ENCODE measurements at regions not wholly inside any gene's neighbourhood (a gene's known extent, or its start where the extent isn't known, plus 50 kb on each side); places are given as distances from the start of the nearest gene placed in this dataset.

DNA sequence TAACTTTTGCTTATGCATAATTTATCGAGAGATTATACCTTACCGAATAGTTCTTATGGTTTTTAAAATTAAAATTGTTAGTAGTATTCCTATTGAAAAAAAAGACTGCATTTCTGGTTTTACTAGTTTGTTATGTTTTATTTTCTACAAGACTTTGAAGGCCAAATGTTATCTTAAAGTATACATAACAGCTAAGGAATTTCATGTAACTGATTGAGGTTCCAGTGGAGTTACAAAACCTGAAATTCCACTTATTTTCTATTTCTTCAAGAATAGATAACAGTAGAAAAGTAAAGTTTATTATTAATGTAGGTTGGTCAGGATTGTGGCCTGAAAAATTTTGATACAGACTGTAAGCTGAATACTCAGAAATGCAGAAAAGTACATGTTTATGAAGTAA lies 1216.0 kb upstream of the PCDH20 start:
- ATAC-seq (ENCODE audit: low read depth) (no peak), DNase-seq (ENCODE audit: low spot score in 2 of 2) (no peak)
- no peak overlapping the region for H3K27ac Mint-ChIP-seq
- H3K4me1 Mint-ChIP-seq, result no peaks in the 10 kb centered on the region
- H3K36me3 Mint-ChIP-seq, result no peaks in the 10 kb centered on the region
- H3K9me3 Mint-ChIP-seq, result peaks cover 1% of the 10 kb centered on the region
- no peak overlapping the region for H3K4me3 Mint-ChIP-seq
- no peaks in the 10 kb centered on the region for H3K27me3 Mint-ChIP-seq

DNA sequence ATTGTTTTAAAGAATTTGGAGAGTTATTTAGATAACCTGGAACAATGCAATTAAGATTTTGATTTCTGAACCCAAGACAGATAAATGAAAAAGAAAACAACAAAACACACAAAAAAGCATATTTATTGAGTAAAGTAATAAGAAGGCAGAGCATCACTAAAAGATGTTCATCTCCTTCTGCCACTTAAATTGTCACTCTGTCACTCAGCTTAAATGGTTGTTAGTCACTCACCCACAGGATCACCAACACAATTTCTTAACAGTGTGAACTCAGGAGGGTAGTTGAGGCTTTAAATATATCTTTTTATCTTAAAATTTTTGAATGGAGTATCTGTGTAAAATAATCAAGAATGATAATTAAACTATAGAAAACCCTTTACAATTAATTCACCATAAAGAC lies 1215.5 kb upstream of the PCDH20 start:
- Mint-ChIP-seq H3K36me3 (no peaks in the 10 kb centered on the region), H3K4me3 (no peak overlapping the region), H3K27me3 (no peaks in the 10 kb centered on the region), H3K27ac (no peak overlapping the region), H3K4me1 (no peaks in the 10 kb centered on the region), H3K9me3 (peaks cover 1% of the 10 kb centered on the region)
- ATAC-seq (ENCODE audit: low read depth), result no peak
- DNase-seq (ENCODE audit: low spot score in 2 of 2), result no peak

DNA sequence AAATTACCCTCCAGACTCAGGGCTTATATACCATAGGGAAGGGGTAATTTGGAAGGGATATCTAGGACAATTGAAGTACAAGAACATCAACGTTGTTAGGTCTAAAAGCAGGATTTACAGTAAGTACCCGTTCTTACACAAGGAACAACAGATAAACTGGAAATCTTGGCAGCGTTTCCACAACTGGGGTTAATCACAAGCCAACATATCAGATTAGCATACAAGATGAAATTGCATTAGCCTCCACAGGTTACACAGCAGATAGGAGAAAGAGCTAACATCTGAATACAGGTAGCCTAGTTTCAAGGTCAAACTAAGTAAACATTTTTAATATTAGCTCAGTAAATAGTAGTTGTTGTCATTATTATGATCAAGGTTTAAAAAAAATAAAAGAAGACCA lies 1214.0 kb upstream of the PCDH20 start:
- ATAC-seq (ENCODE audit: low read depth), result no peak
- Mint-ChIP-seq H3K36me3 (no peaks in the 10 kb centered on the region), H3K27ac (no peak overlapping the region), H3K27me3 (no peaks in the 10 kb centered on the region), H3K4me1 (no peaks in the 10 kb centered on the region), H3K4me3 (no peak overlapping the region), H3K9me3 (peaks cover 1% of the 10 kb centered on the region)
- DNase-seq (ENCODE audit: low spot score in 2 of 2), result no peak

DNA sequence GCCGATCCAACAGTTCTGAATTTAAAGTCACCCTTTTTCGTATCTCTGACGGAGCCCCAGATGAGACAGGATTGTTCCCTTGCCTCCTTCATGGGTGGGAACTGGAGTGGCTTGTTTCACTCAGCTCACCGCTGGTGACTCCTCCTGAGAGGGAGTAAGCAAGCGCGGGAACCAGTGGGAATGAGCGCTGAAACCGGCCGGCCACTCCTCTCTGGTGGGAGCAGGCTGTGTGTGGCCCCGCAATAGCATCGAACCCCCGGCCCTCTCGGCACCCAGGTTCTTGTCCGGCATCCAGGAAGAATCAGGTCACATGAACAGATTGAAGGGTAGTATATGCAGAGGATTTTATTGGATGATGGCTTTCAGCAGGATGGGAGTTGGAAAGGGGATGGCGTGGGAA lies 1211.6 kb upstream of the PCDH20 start:
- no peaks in the 10 kb centered on the region for H3K4me1 Mint-ChIP-seq
- no peak overlapping the region for H3K4me3 Mint-ChIP-seq
- peaks cover 1% of the 10 kb centered on the region for H3K9me3 Mint-ChIP-seq
- H3K27ac Mint-ChIP-seq, result no peak overlapping the region
- no peak for ATAC-seq (ENCODE audit: low read depth)
- DNase-seq (ENCODE audit: low spot score in 2 of 2), result no peak
- no peaks in the 10 kb centered on the region for H3K27me3 Mint-ChIP-seq
- H3K36me3 Mint-ChIP-seq, result no peaks in the 10 kb centered on the region

DNA sequence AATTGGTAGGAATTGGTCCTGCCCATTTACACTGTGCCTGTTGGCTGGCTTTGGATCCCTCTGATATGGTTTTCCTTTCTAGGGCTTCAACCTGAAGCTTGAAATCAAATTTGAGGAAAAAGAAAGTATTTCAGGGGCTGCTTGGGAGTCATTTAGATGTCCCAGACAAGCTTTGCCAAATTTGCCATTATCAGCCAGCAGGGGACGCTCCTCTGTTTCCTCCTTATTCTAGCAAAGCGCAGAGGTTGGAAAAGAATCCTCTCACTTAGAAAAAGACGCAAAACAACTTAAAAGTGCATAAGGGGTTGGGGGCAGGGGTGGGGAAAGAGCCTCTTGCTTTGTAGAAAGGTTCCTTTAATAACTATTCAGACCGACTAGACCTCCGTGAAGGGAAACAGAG lies 1211.1 kb upstream of the PCDH20 start:
- Mint-ChIP-seq H3K4me1 (no peaks in the 10 kb centered on the region), H3K27me3 (no peaks in the 10 kb centered on the region), H3K36me3 (no peaks in the 10 kb centered on the region), H3K9me3 (peaks cover 1% of the 10 kb centered on the region), H3K4me3 (no peak overlapping the region), H3K27ac (no peak overlapping the region)
- ATAC-seq (ENCODE audit: low read depth) (no peak), DNase-seq (ENCODE audit: low spot score in 2 of 2) (no peak)

DNA sequence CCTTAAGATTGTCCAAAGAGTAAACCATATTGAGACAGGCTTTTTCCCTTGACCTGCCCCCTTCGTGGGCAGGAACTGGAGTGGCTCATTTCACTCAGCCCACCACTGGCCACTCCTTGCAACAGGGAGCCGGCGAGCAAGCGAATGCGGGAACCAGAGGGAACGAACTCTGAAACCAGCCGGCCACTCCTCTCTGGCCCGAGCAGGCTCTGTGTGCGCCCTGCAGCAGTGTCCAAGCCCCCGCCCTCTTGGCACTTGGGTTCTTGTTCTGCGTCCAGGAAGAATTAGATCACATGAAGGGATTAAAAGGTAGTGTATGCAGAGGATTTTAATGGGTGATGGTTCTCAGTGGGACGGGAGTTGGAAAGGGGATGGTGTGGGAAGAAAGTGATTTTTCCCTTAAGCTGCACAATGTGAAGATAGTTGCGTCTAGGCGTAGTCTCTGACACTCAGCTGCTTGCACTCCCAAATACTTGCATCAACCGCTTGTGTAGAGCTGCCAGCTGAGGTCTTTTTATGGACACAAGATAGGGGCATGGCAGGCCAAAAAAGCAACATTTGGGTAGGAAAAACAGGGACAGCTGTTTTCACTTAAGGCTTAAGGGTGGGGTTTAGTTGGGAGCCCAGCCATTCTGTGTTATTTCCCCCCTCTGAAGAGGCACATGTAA lies 1209.7 kb upstream of the PCDH20 start:
- no peaks in the 10 kb centered on the region for H3K36me3 Mint-ChIP-seq
- H3K9me3 Mint-ChIP-seq, result peaks cover 2% of the 10 kb centered on the region
- no peaks in the 10 kb centered on the region for H3K27me3 Mint-ChIP-seq
- DNase-seq (ENCODE audit: low spot score in 2 of 2), result no peak
- H3K4me1 Mint-ChIP-seq, result no peaks in the 10 kb centered on the region
- H3K4me3 Mint-ChIP-seq, result no peak overlapping the region
- no peak overlapping the region for H3K27ac Mint-ChIP-seq
- ATAC-seq (ENCODE audit: low read depth), result no peak

DNA sequence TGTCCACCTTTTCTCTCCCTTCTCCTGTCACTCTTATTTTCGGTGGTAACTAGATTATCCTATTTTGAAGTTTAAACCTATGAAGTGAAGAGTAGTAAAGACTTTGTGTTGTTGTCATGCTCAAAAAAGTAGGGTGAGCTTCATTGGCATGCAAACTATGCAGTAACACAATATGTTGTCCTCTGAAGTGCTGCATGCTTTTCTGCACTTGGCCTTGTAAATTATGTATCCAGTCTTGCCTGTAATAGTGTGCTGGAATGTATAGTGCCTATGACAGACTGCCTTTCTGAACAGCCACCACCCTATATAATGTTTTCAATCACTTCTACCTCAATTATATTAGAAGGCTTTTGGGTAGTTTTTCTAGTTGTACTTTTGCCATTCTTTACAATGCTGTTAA lies 1198.2 kb upstream of the PCDH20 start:
- H3K4me3 Mint-ChIP-seq, result no peak overlapping the region
- no peaks in the 10 kb centered on the region for H3K4me1 Mint-ChIP-seq
- H3K9me3 Mint-ChIP-seq, result peaks cover 2% of the 10 kb centered on the region
- H3K27me3 Mint-ChIP-seq, result no peaks in the 10 kb centered on the region
- no peaks in the 10 kb centered on the region for H3K36me3 Mint-ChIP-seq
- no peak overlapping the region for H3K27ac Mint-ChIP-seq
- no peak for DNase-seq (ENCODE audit: low spot score in 2 of 2)
- no peak for ATAC-seq (ENCODE audit: low read depth)

DNA sequence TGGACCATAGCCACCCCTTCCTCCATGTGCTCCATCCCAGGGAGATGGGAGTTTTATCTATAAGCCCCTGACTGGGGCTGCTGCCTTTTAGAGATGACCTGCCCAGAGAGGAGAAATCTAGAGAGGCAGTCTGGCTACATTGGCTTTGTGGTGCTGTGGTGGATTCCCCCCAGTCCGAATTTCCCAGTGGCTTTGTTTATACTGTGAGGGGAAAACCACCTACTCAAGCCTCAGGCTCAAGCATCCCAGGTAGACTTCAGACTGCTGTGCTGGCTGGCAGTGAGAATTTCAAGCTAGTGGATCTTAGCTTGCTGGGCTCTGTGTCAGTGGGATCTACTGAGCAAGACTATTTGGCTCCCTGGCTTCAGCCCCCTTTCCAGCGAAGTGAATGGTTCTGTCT lies 1195.7 kb upstream of the PCDH20 start:
- ATAC-seq (ENCODE audit: low read depth) (no peak), DNase-seq (ENCODE audit: low spot score in 2 of 2) (no peak)
- Mint-ChIP-seq H3K4me3 (no peak overlapping the region), H3K9me3 (peaks cover 6% of the 10 kb centered on the region), H3K27ac (no peak overlapping the region), H3K4me1 (no peaks in the 10 kb centered on the region), H3K36me3 (no peaks in the 10 kb centered on the region), H3K27me3 (no peaks in the 10 kb centered on the region)

DNA sequence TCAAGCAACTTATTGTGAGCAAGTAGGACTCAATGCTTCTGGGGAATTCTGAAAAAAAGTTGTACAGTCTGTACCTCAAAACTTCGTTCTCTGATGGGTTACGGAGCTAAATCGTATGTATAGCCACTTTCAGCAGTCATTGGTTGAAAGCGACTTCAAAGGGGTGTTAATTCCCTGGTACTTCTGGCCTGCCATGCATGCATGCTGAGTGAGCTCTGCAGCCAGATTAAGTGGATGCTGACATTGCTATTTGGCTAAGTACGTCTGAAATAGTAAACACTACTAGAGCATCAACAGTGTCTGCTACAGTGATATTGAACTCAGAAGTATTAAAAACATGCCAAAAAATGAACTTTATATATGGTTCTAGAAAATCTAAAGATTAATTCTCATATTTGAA lies 1183.1 kb upstream of the PCDH20 start:
- Mint-ChIP-seq H3K4me1 (no peaks in the 10 kb centered on the region), H3K36me3 (no peaks in the 10 kb centered on the region), H3K4me3 (no peak overlapping the region), H3K27me3 (no peaks in the 10 kb centered on the region), H3K27ac (no peak overlapping the region), H3K9me3 (peaks cover 6% of the 10 kb centered on the region)
- DNase-seq (ENCODE audit: low spot score in 2 of 2), result no peak
- no peak for ATAC-seq (ENCODE audit: low read depth)

DNA sequence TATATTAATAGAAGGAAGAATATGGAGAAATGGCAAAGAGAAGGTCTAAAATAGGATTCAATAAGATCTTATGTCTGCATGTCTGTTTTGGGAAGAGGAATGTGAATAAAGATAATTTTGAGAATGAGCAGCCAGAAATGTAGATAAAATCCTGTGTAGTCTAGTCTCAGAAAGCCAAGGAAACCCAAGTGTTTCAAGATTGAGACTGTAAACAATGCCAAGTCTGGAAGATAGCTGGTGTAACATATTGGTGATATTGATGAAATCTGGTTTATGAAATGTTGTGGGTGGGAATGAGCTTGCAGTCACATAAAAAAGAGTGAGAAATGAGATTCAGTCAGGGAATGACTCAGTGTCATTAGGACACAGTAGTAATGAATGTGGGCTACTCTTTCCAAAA lies 1180.3 kb upstream of the PCDH20 start:
- no peak overlapping the region for H3K4me3 Mint-ChIP-seq
- H3K27ac Mint-ChIP-seq, result no peak overlapping the region
- H3K4me1 Mint-ChIP-seq, result no peaks in the 10 kb centered on the region
- no peaks in the 10 kb centered on the region for H3K27me3 Mint-ChIP-seq
- no peak for DNase-seq (ENCODE audit: low spot score in 2 of 2)
- H3K9me3 Mint-ChIP-seq, result peaks cover 4% of the 10 kb centered on the region
- ATAC-seq (ENCODE audit: low read depth), result no peak
- no peaks in the 10 kb centered on the region for H3K36me3 Mint-ChIP-seq

DNA sequence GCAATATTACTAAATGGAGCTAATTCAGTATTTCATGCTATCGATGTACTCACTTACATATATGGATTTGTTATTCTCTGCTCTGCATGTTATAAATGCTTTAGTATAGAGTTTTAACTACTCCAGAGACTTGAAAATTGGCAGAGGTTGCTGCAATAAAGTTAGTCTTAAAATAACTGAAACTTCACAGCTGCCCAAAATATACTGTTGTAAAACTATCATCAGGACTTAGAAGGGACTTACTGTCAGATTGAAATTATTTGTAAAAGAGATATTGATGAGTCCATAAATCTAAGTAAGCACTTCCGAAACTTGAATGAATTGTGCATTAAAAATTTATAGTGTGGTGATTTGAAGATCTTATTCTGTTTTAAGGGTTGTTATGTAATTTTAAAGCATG lies 1178.2 kb upstream of the PCDH20 start:
- H3K27ac Mint-ChIP-seq, result no peak overlapping the region
- peaks cover 7% of the 10 kb centered on the region for H3K9me3 Mint-ChIP-seq
- DNase-seq (ENCODE audit: low spot score in 2 of 2) (no peak), ATAC-seq (ENCODE audit: low read depth) (no peak)
- no peaks in the 10 kb centered on the region for H3K27me3 Mint-ChIP-seq
- H3K4me1 Mint-ChIP-seq, result peaks cover 3% of the 10 kb centered on the region
- H3K36me3 Mint-ChIP-seq, result no peaks in the 10 kb centered on the region
- no peak overlapping the region for H3K4me3 Mint-ChIP-seq

DNA sequence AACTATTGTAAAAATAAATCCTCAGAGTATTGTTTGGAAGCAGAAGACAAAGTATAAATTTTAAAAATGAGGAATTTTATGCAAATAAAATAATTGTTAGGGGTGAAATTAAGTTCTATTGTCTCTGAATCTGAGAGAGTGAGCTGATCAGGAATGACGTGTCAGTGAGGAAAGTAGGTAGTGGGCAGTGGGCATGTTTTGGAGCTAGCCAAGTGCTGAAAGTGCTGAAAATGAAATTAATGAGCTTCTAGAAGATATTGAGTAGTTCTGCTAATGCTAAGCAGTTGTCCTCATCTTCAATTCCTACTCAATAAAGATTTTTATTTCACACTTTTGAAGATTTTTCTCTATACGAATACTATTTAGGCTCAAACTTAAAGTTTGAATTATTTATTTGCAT lies 1167.8 kb upstream of the PCDH20 start:
- H3K9me3 Mint-ChIP-seq, result peaks cover 1% of the 10 kb centered on the region
- ATAC-seq (ENCODE audit: low read depth), result no peak
- no peaks in the 10 kb centered on the region for H3K27me3 Mint-ChIP-seq
- H3K27ac Mint-ChIP-seq, result no peak overlapping the region
- no peak overlapping the region for H3K4me3 Mint-ChIP-seq
- H3K4me1 Mint-ChIP-seq, result no peaks in the 10 kb centered on the region
- no peaks in the 10 kb centered on the region for H3K36me3 Mint-ChIP-seq
- no peak for DNase-seq (ENCODE audit: low spot score in 2 of 2)

DNA sequence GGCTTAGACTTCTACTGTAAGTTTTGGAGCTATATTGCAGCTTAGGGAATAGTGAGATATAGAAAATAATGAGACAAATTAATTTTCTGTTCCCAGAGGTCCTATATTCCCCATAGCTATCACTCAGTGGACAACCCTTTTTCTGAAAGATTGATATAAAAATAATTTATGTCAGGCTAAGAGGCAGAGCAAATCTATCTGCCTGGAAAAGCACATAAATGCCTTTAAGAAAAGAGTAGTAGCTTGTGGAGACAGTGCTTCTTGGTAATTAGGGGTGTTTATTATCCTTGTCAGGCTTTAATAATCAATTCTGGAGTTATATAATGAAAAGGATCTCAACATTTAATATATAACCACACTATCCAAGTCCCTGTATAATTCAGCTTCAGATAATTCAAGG lies 1162.8 kb upstream of the PCDH20 start:
- H3K4me3 Mint-ChIP-seq, result no peak overlapping the region
- no peak for DNase-seq (ENCODE audit: low spot score in 2 of 2)
- no peaks in the 10 kb centered on the region for H3K36me3 Mint-ChIP-seq
- ATAC-seq (ENCODE audit: low read depth), result no peak
- H3K27me3 Mint-ChIP-seq, result no peaks in the 10 kb centered on the region
- H3K9me3 Mint-ChIP-seq, result peaks cover 1% of the 10 kb centered on the region
- no peaks in the 10 kb centered on the region for H3K4me1 Mint-ChIP-seq
- no peak overlapping the region for H3K27ac Mint-ChIP-seq

DNA sequence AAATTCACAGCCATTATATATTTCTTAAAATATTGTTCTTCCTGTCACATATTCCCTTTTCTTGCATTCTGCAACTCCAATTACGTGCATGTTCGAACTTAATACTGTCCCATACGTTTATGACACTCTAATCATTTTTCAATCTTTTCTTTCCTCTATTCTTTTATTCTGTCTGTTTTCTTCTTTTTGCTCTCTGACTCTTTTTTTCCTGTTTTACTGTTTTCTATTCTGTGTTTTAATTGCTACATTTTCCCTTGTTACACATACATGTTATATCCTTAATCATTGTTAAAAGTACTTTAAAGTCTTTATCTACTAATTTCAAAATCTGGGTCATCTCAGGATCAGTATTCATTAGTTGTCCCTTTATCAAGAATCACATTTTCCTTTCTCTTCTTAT lies 1149.1 kb upstream of the PCDH20 start:
- DNase-seq (ENCODE audit: low spot score in 2 of 2), result no peak
- H3K27me3 Mint-ChIP-seq, result no peaks in the 10 kb centered on the region
- H3K4me3 Mint-ChIP-seq, result no peak overlapping the region
- H3K9me3 Mint-ChIP-seq, result peaks cover 5% of the 10 kb centered on the region
- no peaks in the 10 kb centered on the region for H3K4me1 Mint-ChIP-seq
- no peak for ATAC-seq (ENCODE audit: low read depth)
- no peaks in the 10 kb centered on the region for H3K36me3 Mint-ChIP-seq
- no peak overlapping the region for H3K27ac Mint-ChIP-seq

DNA sequence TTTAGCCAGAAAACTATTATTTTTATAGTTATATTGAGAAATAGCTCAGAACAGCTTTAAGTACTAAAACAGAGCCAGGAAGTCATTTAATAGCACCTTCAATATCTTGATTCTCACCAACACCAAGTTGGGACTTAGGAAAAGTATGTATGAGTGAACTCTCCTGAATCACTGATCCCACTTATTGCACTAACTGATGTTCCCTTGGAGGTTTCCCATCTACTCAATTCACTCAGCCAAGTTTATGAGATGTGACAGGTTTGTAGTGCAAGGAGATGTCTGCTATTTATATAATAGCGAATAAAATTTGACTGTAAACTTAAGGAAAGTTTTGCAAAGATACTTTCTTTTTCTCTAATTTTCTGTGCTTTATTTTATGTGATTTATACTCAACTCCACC lies 1147.6 kb upstream of the PCDH20 start:
- H3K27me3 Mint-ChIP-seq, result no peaks in the 10 kb centered on the region
- no peaks in the 10 kb centered on the region for H3K4me1 Mint-ChIP-seq
- no peaks in the 10 kb centered on the region for H3K36me3 Mint-ChIP-seq
- no peak for ATAC-seq (ENCODE audit: low read depth)
- no peak overlapping the region for H3K27ac Mint-ChIP-seq
- H3K9me3 Mint-ChIP-seq, result peaks cover 5% of the 10 kb centered on the region
- no peak overlapping the region for H3K4me3 Mint-ChIP-seq
- no peak for DNase-seq (ENCODE audit: low spot score in 2 of 2)

Measured in memory B cell (primary cell).